Neural crest cell (in vitro differentiated cells): ENCODE measurements at regions not wholly inside any gene's neighbourhood (a gene's known extent, or its start where the extent isn't known, plus 50 kb on each side); places are given as distances from the start of the nearest gene placed in this dataset.
"Not testable (repeated sequence)": the region's sequence is repeated elsewhere in the genome, so short reads cannot be mapped to it uniquely, and the experiment has no call there.

Experiments used
- DNase-seq: peaks from one replicate; pipeline ENCODE4 v3.0.0; 2021; ENCODE audit warnings: low read depth, mixed read lengths, low spot score
- H3K27ac Mint-ChIP-seq: one replicate; pipeline ENCODE4 v1.8.0; 2021; ENCODE audit warnings: mild to moderate bottlenecking, mixed read lengths; ENCODE audit not compliant: unreplicated experiment
- H3K27me3 Mint-ChIP-seq: 2 replicates; pipeline ENCODE4 v1.8.0; 2021; ENCODE audit warnings: low read depth, mild to moderate bottlenecking, mixed read lengths
- H3K36me3 Mint-ChIP-seq: 2 replicates; pipeline ENCODE4 v1.8.0; 2021; ENCODE audit warnings: low read depth, mild to moderate bottlenecking, mixed read lengths
- H3K4me1 Mint-ChIP-seq: 2 replicates; pipeline ENCODE4 v1.8.0; 2021; ENCODE audit warnings: mixed read lengths
- H3K4me3 Mint-ChIP-seq: one replicate; pipeline ENCODE4 v1.8.0; 2021; ENCODE audit warnings: mild to moderate bottlenecking, mixed read lengths
- H3K9me3 Mint-ChIP-seq: 2 replicates; pipeline ENCODE4 v1.8.0; 2021; ENCODE audit warnings: mixed read lengths
- TF ChIP-seq, protein P1 (sequence below): fragments of 200-600 bp; sonication (generic); conservative IDR thresholded peaks from 2 replicates; pipeline ENCODE4 v1.5.0; 2021; ENCODE audit warnings: antibody characterized with exemption, mild to moderate bottlenecking

DNA sequence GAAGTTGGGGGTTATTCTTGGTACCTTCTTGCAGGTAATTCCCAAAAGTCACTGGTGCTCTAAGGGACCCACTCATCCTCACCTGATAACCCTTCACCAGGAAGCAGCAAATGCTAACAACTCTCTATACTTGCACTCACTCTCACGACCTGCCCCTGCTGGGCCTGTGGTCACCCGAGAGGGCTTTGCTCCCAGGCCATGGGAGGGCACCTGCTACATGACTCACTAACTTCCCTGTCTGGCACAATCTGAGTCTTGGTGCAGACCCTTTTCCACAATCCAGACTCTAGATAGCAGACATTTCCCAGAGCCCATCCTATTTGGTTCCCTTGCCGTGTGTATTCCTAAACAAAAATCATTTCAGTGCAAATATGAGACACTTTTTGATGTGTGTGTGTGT is 403.8 kb upstream of the FAT1 start:
- Mint-ChIP-seq H3K36me3 (no peaks in the 10 kb centered on the region), H3K4me1 (peaks cover 35% of the 10 kb centered on the region), H3K4me3 (no peak overlapping the region), H3K9me3 (no peaks in the 10 kb centered on the region), H3K27me3 (no peaks in the 10 kb centered on the region), H3K27ac (no peak overlapping the region)
- no peak for DNase-seq
- TF ChIP-seq, protein P1, sequence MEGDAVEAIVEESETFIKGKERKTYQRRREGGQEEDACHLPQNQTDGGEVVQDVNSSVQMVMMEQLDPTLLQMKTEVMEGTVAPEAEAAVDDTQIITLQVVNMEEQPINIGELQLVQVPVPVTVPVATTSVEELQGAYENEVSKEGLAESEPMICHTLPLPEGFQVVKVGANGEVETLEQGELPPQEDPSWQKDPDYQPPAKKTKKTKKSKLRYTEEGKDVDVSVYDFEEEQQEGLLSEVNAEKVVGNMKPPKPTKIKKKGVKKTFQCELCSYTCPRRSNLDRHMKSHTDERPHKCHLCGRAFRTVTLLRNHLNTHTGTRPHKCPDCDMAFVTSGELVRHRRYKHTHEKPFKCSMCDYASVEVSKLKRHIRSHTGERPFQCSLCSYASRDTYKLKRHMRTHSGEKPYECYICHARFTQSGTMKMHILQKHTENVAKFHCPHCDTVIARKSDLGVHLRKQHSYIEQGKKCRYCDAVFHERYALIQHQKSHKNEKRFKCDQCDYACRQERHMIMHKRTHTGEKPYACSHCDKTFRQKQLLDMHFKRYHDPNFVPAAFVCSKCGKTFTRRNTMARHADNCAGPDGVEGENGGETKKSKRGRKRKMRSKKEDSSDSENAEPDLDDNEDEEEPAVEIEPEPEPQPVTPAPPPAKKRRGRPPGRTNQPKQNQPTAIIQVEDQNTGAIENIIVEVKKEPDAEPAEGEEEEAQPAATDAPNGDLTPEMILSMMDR: no peak

DNA sequence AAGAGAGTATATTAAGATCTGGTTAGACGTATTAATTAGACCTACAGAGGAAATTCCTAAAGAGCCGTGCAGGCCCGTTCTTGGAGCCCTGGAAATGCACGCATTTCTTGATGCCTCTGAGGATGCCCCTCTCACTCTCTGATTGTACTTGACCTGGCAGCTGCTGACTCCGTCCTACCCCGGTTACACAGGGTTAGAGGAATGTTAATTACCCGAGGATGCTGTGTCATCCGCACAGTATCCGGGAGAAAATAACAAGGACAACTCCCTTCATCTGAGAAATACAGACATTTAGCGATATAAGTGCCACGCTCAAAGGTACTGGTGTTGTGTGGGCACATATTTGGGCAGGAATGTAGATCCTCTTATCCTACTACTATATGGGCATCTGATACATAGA is 404.6 kb upstream of the FAT1 start:
- DNase-seq: no peak
- H3K4me3 Mint-ChIP-seq: no peak overlapping the region
- H3K36me3 Mint-ChIP-seq: no peaks in the 10 kb centered on the region
- H3K27me3 Mint-ChIP-seq: no peaks in the 10 kb centered on the region
- peaks cover 34% of the 10 kb centered on the region for H3K4me1 Mint-ChIP-seq
- TF ChIP-seq, protein P1: no peak
- no peaks in the 10 kb centered on the region for H3K9me3 Mint-ChIP-seq
- H3K27ac Mint-ChIP-seq: no peak overlapping the region

DNA sequence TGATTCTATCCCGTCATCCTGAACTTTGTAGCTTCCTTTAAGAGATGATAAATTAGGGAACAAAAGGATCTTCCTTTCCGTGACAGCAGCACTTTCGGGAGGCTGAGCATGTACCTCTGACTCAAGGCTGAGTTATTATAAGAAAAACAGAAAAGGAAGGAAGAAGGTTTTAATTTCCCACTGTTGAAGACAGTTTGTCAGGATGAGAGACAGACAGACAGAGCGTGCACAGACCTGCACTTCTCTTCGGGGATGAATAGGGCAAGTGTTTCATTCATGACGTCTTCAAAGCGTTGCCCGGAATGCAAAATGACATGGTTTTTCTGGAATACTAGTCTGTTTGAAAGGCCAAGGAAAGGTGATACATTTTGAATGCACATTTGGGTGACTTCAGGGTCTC is 405.3 kb upstream of the FAT1 start:
- Mint-ChIP-seq H3K36me3 (no peaks in the 10 kb centered on the region), H3K4me3 (no peak overlapping the region), H3K27me3 (no peaks in the 10 kb centered on the region), H3K9me3 (no peaks in the 10 kb centered on the region), H3K27ac (no peak overlapping the region), H3K4me1 (peaks cover 27% of the 10 kb centered on the region)
- no peak for DNase-seq
- TF ChIP-seq, protein P1: no peak

DNA sequence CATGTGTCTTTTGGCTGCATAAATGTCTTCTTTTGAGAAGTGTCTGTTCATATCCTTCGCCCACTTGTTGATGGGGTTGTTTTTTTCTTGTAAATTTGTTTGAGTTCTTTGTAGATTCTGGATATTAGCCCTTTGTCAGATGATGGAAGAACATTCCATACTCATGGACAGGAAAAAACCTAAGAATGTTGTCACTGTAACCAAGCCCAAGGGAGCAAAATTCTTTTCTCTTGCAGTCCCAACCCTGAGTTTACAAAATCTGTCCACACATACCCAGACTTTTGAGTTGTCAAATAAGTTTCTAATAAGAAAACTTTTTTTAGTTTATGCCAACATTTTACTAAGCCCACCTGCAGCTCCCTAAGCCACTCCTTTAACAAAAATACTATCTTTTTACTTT is 408.2 kb upstream of the FAT1 start:
- H3K27me3 Mint-ChIP-seq, H3K9me3 Mint-ChIP-seq, H3K4me3 Mint-ChIP-seq, H3K36me3 Mint-ChIP-seq, H3K27ac Mint-ChIP-seq, DNase-seq: not testable (repeated sequence)
- H3K4me1 Mint-ChIP-seq: peaks cover 21% of the 10 kb centered on the region

DNA sequence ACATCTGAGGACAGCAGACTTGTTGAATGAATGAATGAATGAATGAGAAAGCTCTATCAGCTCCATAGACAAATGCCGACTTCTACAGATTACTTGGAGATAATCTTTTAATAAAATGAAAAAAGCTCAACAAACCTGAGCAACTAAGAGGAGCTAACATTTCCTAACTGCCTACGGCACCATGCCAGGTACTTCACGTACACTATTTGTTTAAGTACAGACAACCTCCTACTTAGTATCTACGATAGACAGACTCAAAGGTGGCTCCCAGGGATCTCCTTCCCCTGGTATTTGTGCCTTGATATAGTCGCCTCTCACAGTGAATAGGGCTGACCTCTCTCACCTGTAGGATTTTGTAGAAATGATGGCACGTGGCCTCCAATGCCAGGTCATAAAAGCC is 412.2 kb upstream of the FAT1 start:
- no peak overlapping the region for H3K4me3 Mint-ChIP-seq
- H3K4me1 Mint-ChIP-seq: no peaks in the 10 kb centered on the region
- no peaks in the 10 kb centered on the region for H3K36me3 Mint-ChIP-seq
- H3K9me3 Mint-ChIP-seq: no peaks in the 10 kb centered on the region
- no peaks in the 10 kb centered on the region for H3K27me3 Mint-ChIP-seq
- TF ChIP-seq, protein P1: no peak
- no peak overlapping the region for H3K27ac Mint-ChIP-seq
- DNase-seq: no peak

DNA sequence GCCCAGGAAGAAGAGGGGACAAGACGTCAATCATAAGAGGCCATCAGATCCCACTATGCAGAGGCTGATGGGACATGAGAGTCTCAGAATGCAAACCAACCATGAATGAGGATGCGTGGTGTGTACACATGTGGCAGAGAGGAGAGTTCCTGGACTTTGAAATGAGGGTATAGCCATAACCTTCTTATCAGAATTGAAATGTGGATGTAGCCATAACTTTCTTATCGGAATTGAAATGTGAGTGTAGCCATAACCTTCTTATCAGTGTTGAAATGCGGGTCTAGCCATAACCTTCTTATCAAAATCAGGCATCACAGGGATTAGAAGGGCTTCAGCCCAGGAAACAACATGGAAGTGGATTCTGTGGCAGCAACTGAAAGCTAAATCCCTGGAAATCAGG is 415.5 kb upstream of the FAT1 start:
- no peaks in the 10 kb centered on the region for H3K4me1 Mint-ChIP-seq
- TF ChIP-seq, protein P1: no peak
- no peaks in the 10 kb centered on the region for H3K9me3 Mint-ChIP-seq
- H3K27ac Mint-ChIP-seq: no peak overlapping the region
- DNase-seq: no peak
- H3K4me3 Mint-ChIP-seq: no peak overlapping the region
- H3K36me3 Mint-ChIP-seq: no peaks in the 10 kb centered on the region
- no peaks in the 10 kb centered on the region for H3K27me3 Mint-ChIP-seq
